Mesodermal cell (in vitro differentiated cells): ENCODE measurements at regions not wholly inside any gene's neighbourhood (a gene's known extent, or its start where the extent isn't known, plus 50 kb on each side); places are given as distances from the start of the nearest gene placed in this dataset.
"Not testable (repeated sequence)": the region's sequence is repeated elsewhere in the genome, so short reads cannot be mapped to it uniquely, and the experiment has no call there.

Source experiments
- H3K27ac ChIP-seq: 2 replicates; pipeline ENCODE4 v1.7.0; 2013; ENCODE audit warnings: mild to moderate bottlenecking, low read depth, low read length, moderate library complexity; ENCODE audit not compliant: severe bottlenecking
- H3K36me3 ChIP-seq: 2 replicates; pipeline ENCODE4 v1.7.1; 2013; ENCODE audit warnings: mild to moderate bottlenecking, low read length, moderate library complexity; ENCODE audit not compliant: control insufficient read depth, insufficient read depth
- H3K4me1 ChIP-seq: one replicate; pipeline ENCODE4 v1.7.1; 2013; ENCODE audit warnings: mild to moderate bottlenecking, low read length; ENCODE audit not compliant: insufficient read depth, control insufficient read depth, poor library complexity, severe bottlenecking
- H3K4me3 ChIP-seq: 2 replicates; pipeline ENCODE4 v1.7.0; 2013; ENCODE audit warnings: low read length, control low read depth, mild to moderate bottlenecking; ENCODE audit not compliant: insufficient read depth, poor library complexity, severe bottlenecking; ENCODE audit errors: extremely low read depth
- H3K9me3 ChIP-seq: 2 replicates; pipeline ENCODE4 v1.7.1; 2013; ENCODE audit warnings: mild to moderate bottlenecking, low read length, moderate library complexity; ENCODE audit not compliant: control insufficient read depth
- WGBS, 2 experiments: methylation state at CpG; one replicate each; pipeline ENCODE4 v1.1.5; 2013; ENCODE audit warnings: missing lambda C conversion rate in 2 of 2; ENCODE audit not compliant: insufficient coverage in 2 of 2; 5-methylcytosine and 5-hydroxymethylcytosine counted together

- WGBS, 2 experiments: 90 to 94% methylated on average over 5 to 10 of the region's 10 CpGs
- H3K36me3 ChIP-seq: no peaks in the 10 kb centered on the region
- H3K9me3 ChIP-seq: no peaks in the 10 kb centered on the region
- H3K27ac ChIP-seq: no peak overlapping the region
- peaks cover 4% of the 10 kb centered on the region for H3K4me1 ChIP-seq
- no peak overlapping the region for H3K4me3 ChIP-seq
Observed at GRCh38 chr2:20120569-20121416, 69.4 kb upstream of the LAPTM4A start.

- H3K36me3 ChIP-seq: no peaks in the 10 kb centered on the region
- no peaks in the 10 kb centered on the region for H3K9me3 ChIP-seq
- peaks cover 5% of the 10 kb centered on the region for H3K4me1 ChIP-seq
- WGBS, 2 experiments: 77 to 85% methylated on average over 5 to 7 of the region's 8 CpGs
- no peak overlapping the region for H3K4me3 ChIP-seq
- no peak overlapping the region for H3K27ac ChIP-seq
Observed at GRCh38 chr2:20118051-20118450, 66.6 kb upstream of the LAPTM4A start.

GRCh38 chr2:20115902-20116301 lies 64.5 kb upstream of the LAPTM4A start:
- H3K9me3 ChIP-seq: no peaks in the 10 kb centered on the region
- H3K36me3 ChIP-seq: no peaks in the 10 kb centered on the region
- H3K27ac ChIP-seq: no peak overlapping the region
- 68 to 80% methylated on average over 3 of the region's 4 CpGs for WGBS, 2 experiments
- H3K4me3 ChIP-seq: no peak overlapping the region
- H3K4me1 ChIP-seq: peaks cover 5% of the 10 kb centered on the region

- Histone ChIP-seq H3K4me1 (peaks cover 5% of the 10 kb centered on the region), H3K27ac (no peak overlapping the region), H3K36me3 (no peaks in the 10 kb centered on the region), H3K4me3 (no peak overlapping the region), H3K9me3 (peaks cover 1% of the 10 kb centered on the region)
- WGBS, 2 experiments: 87 to 90% methylated on average over 2 of the region's 2 CpGs
Observed at GRCh38 chr2:20115374-20115773, 63.9 kb upstream of the LAPTM4A start.

GRCh38 chr2:20113986-20114938 lies 62.8 kb upstream of the LAPTM4A start:
- Histone ChIP-seq H3K9me3 (peaks cover 4% of the 10 kb centered on the region), H3K4me3 (no peak overlapping the region), H3K36me3 (no peaks in the 10 kb centered on the region), H3K27ac (no peak overlapping the region), H3K4me1 (peaks cover 5% of the 10 kb centered on the region)
- WGBS, 2 experiments: 84 to 94% methylated on average over 10 to 11 of the region's 19 CpGs

- H3K27ac ChIP-seq: no peak overlapping the region
- peaks cover 5% of the 10 kb centered on the region for H3K4me1 ChIP-seq
- H3K9me3 ChIP-seq: peaks cover 4% of the 10 kb centered on the region
- no peaks in the 10 kb centered on the region for H3K36me3 ChIP-seq
- 89 to 96% methylated on average over 13 to 14 of the region's 15 CpGs for WGBS, 2 experiments
- no peak overlapping the region for H3K4me3 ChIP-seq
Observed at GRCh38 chr2:20113004-20113796, 61.8 kb upstream of the LAPTM4A start.

- WGBS, 2 experiments: 97% methylated on average over 6 to 7 of the region's 9 CpGs
Observed at GRCh38 chr2:20112361-20112760, 60.9 kb upstream of the LAPTM4A start.

GRCh38 chr2:20111311-20112131 lies 60.1 kb upstream of the LAPTM4A start:
- Histone ChIP-seq H3K9me3 (peaks cover 4% of the 10 kb centered on the region), H3K36me3 (no peaks in the 10 kb centered on the region), H3K4me3 (no peak overlapping the region), H3K4me1 (peaks cover 7% of the 10 kb centered on the region), H3K27ac (no peak overlapping the region)
- WGBS, 2 experiments: 83 to 90% methylated on average over 8 of the region's 10 CpGs

More at GRCh38 chr2:20112361-20112760, 60.9 kb upstream of the LAPTM4A start:
- H3K27ac ChIP-seq, H3K36me3 ChIP-seq, H3K4me3 ChIP-seq, H3K4me1 ChIP-seq, H3K9me3 ChIP-seq: not testable (repeated sequence)

GRCh38 chr2:20110876-20111275 lies 59.4 kb upstream of the LAPTM4A start:
- H3K4me3 ChIP-seq: no peak overlapping the region
- H3K36me3 ChIP-seq: no peaks in the 10 kb centered on the region
- no peak overlapping the region for H3K27ac ChIP-seq
- 85 to 91% methylated on average over 7 of the region's 7 CpGs for WGBS, 2 experiments
- peaks cover 4% of the 10 kb centered on the region for H3K4me1 ChIP-seq
- H3K9me3 ChIP-seq: peaks cover 4% of the 10 kb centered on the region
